AG04449 (cell line): ENCODE measurements at regions not wholly inside any gene's neighbourhood (a gene's known extent, or its start where the extent isn't known, plus 50 kb on each side); places are given as distances from the start of the nearest gene placed in this dataset.

Experiments
- CTCF ChIA-PET: fragments of 350-600 bp; formaldehyde crosslinking; extraction: SDS; loops from one replicate; lab custom pipeline; 2021; ENCODE audit warnings: antibody characterized with exemption; lab: Yijun Ruan, JAX
- POLR2A ChIA-PET: fragments of 400-600, 350-600 bp; formaldehyde crosslinking; extraction: SDS; loops from one replicate; lab custom pipeline; 2020; ENCODE audit warnings: antibody characterized with exemption, inconsistent platforms; lab: Yijun Ruan, JAX
- DNase-seq: peaks from one replicate; pipeline ENCODE4 v3.0.0-alpha.2; 2010; ENCODE audit warnings: low read depth, low spot score
- H3K4me3 ChIP-seq: 2 replicates; pipeline ENCODE4 v1.5.1; 2011; ENCODE audit warnings: low read depth, mild to moderate bottlenecking, control low read depth, low read length
- CTCF ChIP-seq: IDR thresholded peaks from one replicate; pipeline ENCODE4 v1.5.1; 2011; ENCODE audit warnings: mild to moderate bottlenecking, moderate library complexity, low read length, control low read depth, inconsistent platforms; ENCODE audit not compliant: insufficient read depth; ENCODE audit errors: missing control alignments

- H3K4me3 ChIP-seq, result no peak overlapping the region
- POLR2A ChIA-PET, result no interaction called here
- CTCF ChIA-PET, result no interaction called here
- DNase-seq, result no peak
- TF ChIP-seq CTCF, result no peak
Measured at GRCh38 chr3:29164825-29165224, 116.0 kb upstream of the RBMS3 start.

GRCh38 chr3:29167180-29167579 lies 113.7 kb upstream of the RBMS3 start:
- no peak for TF ChIP-seq CTCF
- ChIA-PET CTCF (no interaction called here), POLR2A (no interaction called here)
- DNase-seq, result no peak
- H3K4me3 ChIP-seq, result no peak overlapping the region

DNA sequence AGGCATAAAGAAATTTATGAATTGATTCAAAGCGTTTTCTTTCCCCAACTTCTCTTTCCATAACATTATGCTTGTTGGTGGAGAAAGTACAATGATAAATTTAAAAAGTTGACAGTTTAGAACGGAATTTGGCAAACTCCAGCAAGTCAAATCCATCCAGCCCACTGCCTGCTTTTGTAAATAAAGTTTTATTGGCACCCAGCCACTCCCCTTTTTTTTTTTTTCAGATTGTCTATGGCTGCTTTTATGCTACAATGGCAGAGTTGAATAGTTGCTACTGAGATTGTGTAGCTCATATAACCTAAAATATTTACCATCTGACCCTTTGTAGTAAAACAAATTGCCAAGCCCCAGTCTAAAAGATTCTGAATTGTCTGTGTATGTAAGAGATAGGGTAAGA lies 112.8 kb upstream of the RBMS3 start:
- TF ChIP-seq CTCF, result no peak
- CTCF ChIA-PET, result no interaction called here
- POLR2A ChIA-PET, result no interaction called here
- no peak for DNase-seq
- no peak overlapping the region for H3K4me3 ChIP-seq

GRCh38 chr3:29168696-29169095 lies 112.2 kb upstream of the RBMS3 start:
- DNase-seq, result no peak
- CTCF ChIA-PET, result no interaction called here
- H3K4me3 ChIP-seq, result no peak overlapping the region
- POLR2A ChIA-PET, result no interaction called here
- TF ChIP-seq CTCF, result no peak

DNA sequence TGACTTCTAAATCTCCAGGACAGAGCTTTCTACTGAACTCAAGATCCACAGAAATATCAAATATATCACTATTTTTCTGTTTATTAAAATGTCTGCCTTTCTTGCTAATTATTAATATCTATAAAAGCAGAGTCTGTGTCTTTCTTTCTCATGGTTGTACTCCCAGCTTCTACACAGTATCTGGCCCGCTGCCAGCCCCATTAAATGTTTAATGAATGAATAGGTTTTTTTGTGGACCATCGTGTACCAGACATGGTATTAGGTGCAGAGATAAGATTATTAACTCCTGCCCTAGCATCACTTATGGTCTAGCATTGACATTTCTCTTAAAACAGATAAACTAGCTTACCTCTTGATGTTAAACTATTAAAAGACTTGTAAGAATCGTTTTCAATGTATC lies 111.4 kb upstream of the RBMS3 start:
- H3K4me3 ChIP-seq, result no peak overlapping the region
- POLR2A ChIA-PET, result no interaction called here
- CTCF ChIA-PET, result no interaction called here
- no peak for DNase-seq
- TF ChIP-seq CTCF, result no peak

DNA sequence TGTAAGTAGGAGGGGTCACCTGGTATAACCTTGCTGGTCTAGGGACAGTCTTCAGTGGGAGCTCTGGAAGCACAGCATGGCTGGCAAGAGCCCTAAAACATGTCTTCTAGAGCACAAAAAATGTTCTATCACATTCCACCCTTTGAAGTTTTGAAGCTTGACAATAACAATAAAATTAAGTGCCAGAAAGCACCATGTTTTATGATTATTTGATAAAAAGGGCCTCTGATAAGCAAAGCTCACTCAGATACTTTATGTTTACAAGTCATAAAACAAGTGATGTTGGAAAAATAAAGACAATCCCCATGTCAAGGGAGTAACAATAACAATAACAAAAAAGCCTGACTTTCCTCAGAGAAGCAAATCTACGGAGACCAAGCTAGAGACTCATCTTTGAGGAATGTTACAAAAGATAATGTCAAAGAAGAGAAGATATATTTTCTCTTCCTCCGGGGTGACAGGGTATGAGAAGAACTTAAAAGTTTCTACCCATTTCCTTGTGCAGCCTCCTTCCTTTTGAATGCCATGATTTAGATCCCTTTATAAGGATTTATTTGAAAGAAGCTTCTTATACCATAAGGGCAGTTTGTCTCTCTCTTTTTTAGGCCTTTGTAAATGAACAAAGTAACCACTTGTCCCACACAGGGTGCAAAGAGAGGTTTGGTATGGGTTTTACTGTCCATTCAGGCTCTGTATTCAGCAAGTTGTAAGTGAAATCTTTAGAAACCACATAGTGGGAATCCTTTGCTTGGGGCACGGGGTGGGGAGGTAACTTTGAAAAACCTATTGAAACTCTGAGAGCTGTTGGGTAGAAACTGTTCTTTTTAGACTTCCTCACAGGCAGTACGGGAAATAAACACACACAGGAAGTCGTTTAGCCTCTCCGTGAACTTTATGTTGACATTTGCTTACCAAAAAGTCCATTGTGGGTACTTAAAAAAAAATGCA lies 109.6 kb upstream of the RBMS3 start:
- POLR2A ChIA-PET, result no interaction called here

More for the DNA sequence above, 109.6 kb upstream of the RBMS3 start:
- no peak overlapping the region for H3K4me3 ChIP-seq
- CTCF ChIA-PET, result no interaction called here
- DNase-seq, result no peak
- no peak for TF ChIP-seq CTCF
